GM18868 (cell line): ENCODE measurements at regions not wholly inside any gene's neighbourhood (a gene's known extent, or its start where the extent isn't known, plus 50 kb on each side); places are given as distances from the start of the nearest gene placed in this dataset.
"Not testable (repeated sequence)": the region's sequence is repeated elsewhere in the genome, so short reads cannot be mapped to it uniquely, and the experiment has no call there.

Source experiments
- ATAC-seq: cut with Tn5 transposase; IDR thresholded peaks from one replicate; pipeline ENCODE4 v1.9.1; 2021; ENCODE audit warnings: mild to moderate bottlenecking, moderate library complexity; ENCODE audit not compliant: unreplicated experiment

DNA sequence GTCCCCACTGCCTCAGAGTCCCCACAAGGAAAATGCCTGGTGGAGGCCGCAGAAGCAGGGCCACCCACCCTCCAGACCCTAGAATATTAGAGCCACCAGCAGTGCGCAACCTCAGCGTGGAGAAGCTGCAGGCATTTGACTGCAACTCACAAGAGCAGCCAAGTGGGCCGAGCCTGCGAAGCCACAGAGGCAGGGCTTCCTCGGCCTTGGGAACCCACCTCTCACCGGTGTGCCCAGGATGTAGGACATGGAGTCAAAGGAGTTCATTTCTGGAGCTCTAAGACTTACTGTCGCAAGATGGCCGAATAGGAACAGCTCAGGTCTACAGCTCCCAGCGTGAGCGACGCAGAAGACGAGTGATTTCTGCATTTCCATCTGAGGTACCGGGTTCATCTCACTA, 397.9 kb upstream of the PIK3R1 start:
- no peak for ATAC-seq

DNA sequence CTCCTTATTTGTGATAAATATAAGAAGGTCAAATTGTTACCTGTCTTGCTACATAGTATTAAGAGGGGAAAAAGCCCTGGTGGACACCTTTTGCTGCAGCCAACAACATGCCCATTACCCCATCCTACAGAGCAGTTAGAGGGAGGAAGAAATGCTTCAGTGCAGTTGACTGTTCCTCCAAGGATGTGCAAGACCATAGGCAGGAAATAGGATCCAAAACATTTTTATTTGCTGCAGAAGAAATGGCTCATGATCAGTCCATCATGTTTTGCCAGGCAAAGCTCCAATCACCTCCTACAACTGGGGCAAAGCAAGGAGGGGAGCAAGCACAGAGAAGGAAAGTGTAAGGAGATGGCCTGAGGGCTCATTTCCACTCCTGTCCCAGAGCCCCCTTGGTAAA, 399.1 kb upstream of the PIK3R1 start:
- no peak for ATAC-seq

DNA sequence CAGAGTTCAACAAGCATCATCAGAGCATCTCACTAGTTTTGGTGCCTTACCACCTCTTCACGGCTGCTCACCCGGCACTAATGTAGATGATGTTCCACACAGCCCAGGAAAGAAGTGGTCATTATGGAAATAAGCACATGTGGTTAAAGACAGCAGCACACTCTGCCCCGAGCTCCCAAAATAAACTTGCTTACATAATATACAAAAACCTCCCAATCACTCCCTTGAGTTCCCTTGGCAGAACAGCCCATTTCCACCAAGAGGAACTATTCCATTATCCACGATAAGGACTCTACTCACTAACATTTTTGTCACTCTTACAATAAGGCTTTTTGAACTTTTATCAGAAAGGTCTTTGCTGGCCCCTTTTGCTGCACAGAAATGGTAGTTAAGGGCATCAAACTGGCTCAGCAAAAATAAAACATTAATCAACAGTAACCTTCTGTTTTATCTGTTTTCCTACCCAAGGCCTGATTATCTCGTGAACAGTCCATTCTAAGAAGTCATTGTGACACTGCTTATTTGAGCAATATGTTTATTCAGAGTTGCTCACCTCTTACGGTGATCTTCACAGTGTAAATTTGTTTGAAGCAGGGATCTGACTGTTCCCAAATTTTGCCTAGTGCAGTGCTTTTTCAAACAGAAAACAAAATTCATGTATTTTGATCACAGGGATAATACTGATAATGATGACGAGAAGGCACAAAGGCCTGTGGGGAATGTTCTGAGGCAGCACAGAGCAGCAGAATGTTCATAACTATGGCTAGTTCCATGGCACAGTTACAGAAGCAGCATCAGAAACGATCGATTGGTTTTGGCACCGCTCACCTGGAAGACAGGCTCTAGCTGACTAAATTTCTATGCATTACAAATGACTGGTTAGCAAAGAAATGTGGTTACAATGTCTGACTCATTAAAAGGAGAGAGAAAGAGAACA, 399.8 kb upstream of the PIK3R1 start:
- ATAC-seq = no peak

DNA sequence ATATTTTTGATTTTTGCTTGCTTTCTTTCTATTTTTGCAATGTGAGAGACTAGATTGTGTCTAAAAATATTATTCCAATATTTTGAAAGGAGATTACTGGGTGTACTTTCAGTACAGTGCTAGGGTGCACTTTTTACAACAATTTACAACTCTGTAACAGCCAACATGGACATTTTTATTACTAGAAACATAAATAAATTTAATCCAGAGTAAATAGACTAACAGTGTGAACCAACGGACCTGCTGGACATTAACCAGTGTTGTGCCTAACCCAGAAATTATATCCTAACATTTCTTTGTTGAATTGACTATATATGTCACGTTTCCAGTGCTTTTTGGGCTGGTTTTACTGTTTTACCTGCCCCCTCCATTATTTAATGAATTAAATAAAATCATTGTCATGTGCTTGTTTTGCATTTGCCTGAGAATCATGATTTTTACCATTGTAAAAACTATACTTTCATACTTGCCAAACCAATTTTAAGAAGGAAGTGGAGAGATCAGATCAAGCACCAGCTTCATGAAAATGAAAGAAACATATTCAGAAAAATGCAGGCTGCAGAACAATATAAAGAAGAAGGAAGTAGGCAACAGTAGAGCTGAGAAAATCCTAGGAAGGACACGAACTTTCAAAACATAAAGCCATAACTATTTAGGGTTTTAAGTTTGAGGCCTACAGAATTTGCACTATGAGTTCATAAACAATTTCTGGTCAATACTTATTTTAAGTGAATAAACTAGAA, 400.8 kb upstream of the PIK3R1 start:
- ATAC-seq = no peak

DNA sequence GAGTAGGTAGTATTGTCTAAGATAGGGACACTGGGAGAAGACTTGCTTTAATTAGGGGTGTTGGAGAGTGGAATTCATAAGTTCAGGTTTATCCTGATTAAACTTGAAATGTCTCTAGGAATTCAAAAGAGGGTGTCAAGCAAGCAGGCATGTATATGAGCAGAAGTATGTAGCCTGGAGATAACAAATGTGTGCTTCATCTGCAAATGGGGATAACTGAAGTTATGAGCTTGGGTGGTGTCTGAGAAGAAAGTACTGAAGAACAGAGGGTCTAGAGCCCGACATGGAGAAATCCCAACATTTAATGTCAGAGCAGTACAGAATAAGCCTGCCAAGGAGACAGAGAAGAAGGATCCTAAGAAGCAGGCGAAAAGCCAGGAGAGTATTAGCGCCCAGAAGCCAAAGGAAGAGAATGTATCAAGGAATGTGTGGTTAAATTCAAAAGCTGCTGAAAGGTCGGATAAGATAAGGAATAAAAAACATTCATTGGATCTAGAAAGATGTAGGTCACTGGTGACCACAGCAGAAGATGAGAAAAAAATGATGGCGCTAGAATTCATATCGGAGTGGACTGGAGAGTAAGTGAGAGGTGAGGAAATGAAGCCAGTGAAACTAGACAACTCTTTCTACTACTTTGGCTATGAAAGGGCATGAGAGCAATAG, 401.5 kb upstream of the PIK3R1 start:
- no peak for ATAC-seq

DNA sequence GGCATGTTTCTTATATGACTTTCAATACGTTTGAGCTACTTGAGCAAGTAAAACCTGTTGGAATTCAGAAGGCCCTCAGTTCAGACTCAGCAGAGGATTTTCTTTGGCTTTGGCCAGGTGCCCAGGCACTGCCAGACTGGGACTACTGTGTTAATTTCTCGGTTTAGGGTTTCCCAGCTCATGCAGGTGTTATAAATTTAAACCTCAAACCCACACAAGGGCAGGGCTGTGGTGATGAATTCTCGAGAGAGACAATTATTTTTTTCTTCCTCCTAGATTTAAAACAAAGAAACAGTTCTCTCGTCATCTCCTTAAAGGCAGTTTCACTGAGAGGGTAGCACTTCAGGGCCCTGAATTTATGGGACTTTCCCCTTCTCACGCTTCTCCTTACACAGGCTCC, 406.0 kb upstream of the PIK3R1 start:
- ATAC-seq = peak; percentile 55

DNA sequence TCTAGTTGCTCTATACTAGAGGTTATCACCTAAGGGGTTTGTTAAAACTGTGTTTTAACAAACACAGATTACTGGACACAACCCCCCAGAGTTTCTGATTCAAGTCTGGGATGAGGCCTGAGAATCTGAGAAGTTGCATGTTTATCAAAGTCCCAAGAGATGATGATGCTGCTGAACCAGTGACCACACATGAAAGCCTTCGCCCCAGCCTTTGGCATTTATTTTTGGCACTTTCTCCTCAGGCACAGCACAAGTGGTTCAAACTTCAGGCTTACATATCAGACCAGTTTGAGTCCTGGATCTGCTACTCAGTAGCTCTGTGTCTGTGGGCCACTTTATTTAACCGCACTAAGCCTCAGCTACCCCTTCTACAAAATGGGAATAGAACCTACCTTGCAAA, 407.2 kb upstream of the PIK3R1 start:
- ATAC-seq = no peak

DNA sequence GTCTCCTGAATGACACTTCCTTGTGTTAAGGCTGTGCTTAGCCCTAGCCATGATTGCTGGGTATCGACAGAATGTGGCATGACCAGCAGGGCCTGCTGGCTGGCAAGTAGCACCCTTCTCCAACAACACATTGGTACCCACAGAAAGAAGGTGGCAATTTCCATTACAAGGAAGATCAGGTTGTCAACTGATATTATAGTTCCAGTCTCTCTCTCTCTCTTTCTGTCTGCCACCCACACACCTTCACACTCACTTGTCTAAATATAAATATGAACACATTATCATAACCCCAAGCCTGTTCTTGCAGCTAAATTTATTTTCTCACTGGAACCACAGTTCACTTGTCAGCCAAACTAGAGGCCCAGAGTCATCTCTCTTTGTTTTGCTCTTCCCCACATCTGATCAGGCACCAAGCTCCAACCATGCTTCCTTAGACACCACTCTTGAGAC, 408.1 kb upstream of the PIK3R1 start:
- peak; percentile 55 for ATAC-seq

DNA sequence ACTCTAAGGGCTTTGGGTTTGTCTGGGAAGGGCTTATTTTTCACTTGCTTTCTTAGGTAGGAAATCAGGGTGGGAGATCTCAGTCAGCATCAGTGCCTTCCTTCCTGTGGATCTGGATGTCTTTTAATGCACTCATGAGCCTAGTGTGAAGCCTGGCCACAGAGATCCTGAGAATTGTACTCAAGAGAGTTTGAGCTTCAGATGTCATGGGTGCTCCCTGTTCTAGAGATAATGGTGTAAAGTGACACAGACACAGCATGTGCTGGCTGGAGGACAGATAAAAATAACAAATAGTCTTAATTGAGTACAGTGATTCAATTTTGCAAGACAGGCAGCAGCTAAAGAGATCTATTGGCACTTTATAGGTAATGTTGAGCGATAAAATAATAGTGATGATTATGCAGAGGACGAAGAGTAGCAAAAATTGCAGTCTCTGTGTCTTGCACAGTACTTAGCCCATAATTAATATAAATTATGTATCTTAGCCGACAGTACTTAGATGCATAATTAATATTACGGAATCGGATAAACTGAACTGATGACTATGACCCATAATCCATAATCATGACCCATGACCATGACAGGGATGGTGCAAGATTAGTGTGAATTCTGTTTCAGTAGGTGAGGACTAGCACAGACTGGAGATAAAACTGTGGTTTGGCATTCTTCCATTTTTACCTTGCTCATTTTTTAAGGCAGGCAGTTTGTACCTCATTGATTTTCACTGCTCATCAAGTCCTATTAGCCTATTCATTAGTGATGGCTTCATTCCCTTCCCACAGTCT, 408.7 kb upstream of the PIK3R1 start:
- ATAC-seq = no peak

DNA sequence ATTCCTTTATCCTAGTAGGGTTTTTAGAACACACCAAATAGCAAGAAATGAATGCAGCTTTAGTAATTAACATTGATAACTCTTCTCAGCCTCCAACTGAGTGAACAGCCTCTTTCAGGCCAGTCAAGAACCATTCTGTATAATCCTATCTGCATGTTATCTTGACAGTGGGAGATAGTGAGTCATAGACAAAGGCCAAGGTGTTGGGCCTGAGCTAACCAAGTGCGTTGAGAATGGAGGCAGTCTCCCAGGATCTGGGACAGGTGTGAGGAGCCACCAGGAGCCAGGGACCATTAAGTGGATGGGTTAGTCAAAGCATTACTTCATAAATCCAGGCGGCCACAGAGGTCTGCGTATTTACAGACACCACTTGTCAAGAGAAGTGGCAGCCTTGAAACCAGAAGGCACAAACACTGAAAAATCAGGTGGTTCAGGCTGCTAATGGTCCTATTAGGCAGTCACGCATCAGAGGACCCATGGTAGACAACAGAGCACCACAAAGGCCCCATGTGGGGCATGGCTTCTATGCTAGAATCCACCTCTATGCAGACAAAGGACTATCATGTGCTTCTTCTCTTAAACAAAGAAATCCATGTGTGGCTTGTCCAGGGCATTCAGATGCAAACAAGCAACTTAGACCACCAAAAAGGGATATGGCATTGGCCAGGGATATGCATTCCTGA, 409.7 kb upstream of the PIK3R1 start:
- ATAC-seq = no peak

DNA sequence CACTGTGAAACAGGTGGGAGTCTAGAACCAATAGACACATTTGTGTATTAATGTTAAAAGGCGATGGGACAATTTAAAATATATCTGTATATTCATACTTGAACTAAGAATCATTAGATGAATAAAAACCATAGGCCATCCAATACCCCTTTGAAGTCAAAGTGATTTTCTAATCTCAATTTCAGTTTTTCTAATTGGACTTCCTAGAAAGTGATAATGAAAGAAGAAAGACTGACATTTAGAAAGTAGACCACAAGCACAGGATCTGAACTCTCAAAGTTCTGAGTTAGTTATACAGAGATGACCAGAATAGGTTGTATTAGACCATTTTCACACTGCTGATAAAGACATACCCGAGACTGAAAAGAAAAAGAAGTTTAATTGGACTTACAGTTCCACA, 412.8 kb upstream of the PIK3R1 start:
- ATAC-seq = peak; percentile 62

DNA sequence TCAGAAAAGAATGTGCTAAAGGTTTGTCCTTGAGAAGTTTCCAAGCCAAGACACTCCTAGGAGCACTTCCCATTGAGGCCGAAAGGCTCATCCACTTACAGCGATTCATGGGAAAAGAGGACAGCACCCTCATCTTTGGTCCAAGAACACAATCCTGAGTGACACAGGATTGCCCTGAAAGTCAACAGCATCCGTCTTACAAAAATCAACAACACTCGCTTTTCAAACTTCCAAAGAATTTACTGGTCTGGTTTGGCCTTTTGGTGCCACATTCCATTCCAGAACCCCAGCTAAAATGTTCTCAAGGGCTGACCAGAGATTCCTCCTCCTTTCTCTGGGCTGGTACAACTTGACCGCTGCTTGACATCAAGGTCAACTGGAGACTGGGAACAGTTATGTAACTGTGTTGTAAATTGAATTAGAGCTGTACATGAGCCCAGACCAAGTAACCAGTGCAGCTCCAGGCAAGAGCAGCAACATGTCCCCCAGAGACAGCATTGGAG, 415.8 kb upstream of the PIK3R1 start:
- ATAC-seq = no peak

DNA sequence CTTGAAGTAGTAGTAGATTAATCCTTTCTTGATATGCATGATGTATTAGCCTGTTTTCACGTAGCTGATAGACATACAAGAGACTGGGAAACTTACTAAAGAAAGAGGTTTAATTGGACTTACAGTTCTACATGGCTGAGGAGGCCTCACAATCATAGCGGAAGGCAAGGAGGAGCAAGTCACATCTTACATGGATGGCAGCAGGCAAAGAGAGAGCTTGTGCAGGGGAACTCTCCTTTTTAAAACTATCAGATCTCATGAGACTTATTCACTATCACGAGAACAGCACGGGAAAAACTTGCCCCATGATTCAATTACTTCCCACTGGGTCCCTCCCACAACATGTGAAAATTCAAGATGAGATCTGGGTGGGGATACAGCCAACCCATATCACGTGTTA, 417.1 kb upstream of the PIK3R1 start:
- not testable (repeated sequence) for ATAC-seq

DNA sequence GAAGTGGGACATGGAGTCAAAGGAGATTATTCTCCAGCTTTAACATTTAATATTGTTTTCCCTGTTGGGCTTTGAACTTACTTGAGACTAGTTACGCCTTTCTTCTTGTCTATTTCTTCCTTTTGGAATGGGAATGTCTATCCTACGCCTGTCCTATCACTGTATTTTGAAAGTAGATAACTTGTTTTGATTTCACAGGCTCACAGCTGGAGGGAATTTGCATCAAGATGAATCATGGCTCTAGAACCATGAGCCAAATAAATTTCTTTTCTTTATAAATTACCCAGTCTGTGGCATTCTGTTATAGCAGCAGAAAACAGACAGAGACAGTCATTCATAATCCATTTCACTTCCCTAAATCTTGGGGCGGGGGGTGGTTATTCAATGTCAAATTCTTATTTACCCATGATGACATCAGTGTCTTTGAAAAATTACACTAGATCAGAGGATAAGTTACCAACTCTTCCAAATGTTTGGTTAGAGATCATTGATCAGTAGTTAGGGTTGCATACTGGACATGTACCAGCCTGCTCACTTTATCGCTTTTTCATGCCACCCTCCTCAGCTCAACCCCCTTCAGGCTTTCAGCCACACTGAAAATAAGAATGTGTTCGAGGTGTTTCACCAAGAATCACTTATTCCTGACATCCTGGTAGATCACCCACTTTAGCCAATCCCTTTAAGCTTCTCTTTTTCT, 419.6 kb upstream of the PIK3R1 start:
- no peak for ATAC-seq

DNA sequence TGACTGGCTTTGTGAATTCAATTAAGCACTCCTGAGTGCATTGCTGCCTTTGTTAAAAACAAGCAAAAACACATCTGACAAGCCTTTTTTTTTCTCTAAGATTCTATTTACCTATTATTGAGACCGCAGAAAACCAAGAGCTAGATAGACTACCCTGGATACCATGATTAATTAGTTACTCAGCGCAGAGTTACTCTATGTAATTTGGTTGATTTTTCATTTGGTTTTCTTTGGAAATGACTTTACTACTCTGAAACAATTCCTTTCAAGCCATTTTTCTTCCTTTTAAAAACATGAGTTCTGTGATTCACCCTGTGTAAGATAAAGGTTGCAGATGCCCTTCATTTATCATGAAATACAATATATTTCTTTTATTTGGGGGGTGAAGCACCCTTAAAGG, 421.6 kb upstream of the PIK3R1 start:
- ATAC-seq = no peak

DNA sequence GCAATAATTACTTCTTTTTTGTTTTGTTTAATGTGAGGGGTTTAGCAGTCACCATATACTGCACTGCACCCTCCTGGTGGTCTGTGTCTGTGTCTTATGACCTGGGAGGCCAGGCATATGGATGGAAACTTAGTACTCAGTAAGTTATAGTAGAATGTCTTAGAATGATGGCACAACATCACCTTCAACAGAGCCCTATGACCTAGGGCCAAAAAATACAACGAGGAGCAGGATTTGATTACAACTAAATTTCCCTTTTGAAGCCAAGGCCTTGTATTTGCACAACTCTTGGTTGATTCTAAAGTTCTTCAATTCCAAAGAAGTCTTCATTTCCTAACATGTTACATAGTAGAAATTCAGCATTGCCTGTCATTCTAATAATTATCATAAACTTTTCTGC, 422.1 kb upstream of the PIK3R1 start:
- ATAC-seq = no peak

DNA sequence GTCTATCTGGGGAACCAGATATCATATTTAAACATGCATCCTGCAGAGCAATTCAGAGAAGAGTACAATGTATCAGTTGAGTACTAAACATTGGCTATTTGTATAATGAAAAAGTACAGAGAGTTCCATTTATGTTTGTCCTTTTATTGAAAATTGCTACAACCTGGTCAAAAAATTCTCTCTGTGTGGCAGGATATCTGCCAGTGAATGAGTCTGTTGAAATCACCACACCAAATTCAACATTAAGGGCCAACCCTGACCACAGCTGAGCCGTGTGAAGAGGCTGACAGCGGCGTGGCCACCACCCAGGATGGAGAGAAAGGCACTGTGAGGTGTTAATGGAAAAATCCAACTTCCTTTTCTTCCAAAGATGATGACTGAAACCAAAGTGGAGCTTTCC, 422.7 kb upstream of the PIK3R1 start:
- no peak for ATAC-seq

DNA sequence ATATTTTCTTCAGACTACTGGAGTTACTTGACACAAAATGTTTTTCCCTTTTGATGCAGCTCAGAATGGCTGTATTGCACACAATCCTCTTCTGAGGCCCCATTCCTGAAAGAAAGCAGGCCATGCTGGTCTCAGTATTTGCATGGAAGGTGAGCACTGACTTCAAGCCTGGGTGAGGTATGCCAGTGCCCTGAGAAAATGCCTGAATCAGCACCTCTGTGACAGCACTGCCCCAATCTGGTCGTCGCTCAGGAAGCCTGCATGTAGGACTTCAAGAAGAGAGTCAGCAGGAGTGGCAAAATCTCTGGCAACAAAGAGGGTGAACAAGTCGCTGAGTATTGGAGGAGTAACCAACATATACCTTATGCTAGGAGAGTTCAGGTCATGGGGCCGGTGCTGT, 425.2 kb upstream of the PIK3R1 start:
- ATAC-seq = no peak

DNA sequence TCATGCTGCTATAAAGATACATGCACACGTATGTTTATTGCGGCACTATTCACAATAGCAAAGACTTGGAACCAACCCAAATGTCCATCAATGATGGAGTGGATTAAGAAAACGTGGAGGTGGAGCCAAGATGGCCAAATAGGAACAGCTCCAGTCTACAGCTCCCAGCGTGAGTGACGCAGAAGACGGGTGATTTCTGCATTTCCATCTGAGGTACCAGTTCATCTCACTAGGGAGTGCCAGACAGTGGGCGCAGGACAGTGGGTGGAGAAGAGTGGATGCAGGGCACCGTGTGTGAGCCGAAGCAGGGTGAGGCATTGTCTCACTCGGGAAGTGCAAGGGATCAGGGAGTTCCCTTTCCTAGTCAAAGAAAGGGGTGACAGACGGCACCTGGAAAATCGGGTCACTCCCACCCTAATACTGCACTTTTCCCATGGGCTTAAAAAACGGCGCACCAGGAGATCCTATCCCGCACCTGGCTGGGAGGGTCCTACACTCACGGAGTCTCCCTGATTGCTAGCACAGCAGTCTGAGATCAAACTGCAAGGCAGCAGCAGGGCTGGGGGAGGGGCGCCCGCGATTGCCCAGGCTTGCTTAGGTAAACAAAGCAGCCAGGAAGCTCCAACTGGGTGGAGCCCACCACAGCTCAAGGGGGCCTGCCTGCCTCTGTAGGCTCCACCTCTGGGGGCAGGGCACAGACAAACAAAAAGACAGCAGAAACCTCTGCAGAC, 435.5 kb upstream of the PIK3R1 start:
- ATAC-seq = not testable (repeated sequence)
